ENCODE measurements at regions not wholly inside any gene's neighbourhood (a gene's known extent, or its start where the extent isn't known, plus 50 kb on each side); places are given as distances from the start of the nearest gene placed in this dataset.

DNA sequence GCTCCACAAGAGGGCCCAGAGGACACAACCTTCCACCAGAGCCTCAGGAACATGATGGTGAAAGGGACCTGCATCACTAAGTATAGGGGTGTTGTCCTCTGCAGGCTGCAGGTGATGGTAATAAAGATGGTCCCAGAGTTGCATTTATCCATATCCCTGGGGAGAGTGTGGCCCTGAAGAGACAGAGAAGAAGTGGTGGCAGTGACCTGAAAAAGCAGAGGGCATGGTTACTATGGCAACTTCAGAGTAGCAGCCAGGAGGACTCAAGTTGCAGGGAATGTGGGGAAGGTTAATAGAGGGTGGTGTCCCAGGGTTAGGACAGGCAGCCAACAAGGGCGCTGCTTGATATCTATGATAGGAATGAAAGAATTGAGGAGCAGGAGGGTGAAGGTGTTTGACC, 57.1 kb downstream of the HLA-A start:
- no peak for DNase-seq

DNA sequence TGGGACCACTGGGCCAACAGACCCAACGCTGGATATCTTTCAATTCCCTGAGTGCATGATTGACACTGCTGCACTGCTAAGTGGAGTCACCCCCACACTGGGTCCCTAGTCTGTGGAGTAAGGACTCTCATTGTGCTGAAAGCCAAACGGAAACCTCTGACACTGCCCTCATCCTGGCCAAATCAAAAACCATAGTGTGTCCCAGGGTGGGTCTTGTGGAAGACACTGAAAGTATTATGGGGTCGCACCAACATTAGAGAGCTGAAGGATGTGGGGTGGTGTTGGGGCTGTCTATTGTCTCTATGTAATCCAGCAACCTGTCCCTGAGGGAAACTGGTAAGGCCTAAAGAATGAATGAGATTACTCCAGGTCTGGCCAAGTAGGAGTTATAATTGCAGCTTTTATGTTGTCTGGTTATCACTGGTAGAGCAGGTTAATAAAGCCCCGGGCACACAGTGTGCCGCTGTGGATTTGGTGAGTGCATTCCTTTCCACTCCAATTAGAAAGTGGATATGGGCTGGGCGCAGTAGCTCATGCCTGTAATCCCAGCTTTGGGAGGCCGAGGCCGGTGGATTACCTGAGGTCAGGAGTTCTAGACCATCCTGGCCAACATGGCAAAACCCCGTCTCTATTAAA, 57.9 kb downstream of the HLA-A start:
- DNase-seq, result no peak

DNA sequence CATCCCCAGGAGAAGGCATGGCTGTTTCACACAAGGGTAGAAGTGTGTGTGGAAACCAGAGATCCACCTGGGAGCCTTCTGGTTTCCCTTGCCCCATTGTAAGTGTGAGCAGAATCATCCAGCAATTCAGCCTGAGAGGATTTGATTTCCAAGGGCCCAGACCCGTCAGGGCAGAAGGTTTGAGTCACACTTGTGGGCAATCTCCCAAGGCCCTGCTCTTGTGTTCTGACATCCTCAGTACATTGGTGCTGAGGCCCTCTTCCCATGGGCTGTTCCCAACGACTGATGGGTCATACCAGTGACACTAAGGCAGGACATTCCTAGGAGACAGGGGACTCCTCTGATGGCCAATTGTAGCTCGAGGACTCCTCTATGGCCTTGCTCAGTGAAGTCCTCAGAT, 58.2 kb upstream of the POLR1H start:
- no peak for DNase-seq

DNA sequence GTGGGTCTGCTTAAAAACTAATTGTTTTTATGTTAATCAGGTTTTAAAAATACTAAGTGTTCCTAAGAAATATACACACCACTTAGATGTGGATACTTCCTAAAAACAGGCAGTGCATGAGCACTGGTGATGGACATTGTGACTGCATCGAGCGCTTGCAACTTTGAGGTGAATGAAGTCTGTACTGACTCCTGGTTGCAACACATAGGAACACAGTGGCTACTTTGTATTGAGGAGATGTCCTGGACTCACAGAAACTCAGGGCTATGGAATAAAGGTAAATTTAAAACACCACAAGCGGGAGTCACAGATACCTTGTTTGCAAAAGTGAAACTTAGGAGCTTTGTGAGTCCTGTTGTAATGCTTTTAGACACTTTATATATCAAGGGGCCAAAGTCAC, 55.6 kb upstream of the POLR1H start:
- no peak for DNase-seq

DNA sequence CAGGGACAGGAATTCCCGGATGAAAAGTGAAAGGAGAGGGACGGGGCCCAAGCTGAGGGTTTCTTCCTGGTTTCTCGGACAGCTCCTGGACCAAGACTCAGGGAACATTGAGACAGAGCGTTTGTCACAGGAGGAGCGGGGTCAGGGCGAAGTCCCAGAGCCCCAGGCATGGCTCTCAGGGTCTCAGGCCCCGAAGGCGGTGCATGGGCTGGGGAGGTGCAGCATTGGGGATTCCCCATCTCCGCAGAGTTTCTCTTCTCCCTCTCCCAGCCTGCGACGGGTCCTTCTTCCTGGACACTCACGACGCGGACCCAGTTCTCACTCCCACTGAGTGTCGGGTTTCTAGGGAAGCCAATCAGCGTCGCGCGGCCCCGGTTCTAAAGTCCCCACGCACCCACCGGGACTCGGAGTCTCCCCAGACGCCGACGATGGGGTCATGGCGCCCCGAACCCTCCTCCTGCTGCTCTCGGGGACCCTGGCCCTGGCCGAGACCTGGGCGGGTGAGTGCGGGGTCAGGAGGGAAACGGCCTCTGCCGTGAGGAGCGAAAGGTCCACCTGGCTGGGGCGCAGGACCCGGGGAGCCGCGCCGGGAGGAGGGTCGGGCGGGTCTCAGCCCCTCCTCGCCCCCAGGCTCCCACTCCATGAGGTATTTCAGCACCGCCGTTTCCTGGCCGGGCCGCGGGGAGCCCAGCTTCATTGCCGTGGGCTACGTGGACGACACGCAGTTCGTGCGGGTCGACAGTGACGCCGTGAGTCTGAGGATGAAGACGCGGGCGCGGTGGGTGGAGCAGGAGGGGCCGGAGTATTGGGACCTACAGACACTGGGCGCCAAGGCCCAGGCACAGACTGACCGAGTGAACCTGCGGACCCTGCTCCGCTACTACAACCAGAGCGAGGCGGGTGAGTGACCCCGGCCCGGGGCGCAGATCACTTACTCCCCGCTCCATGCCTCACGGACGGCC, 54.6 kb upstream of the POLR1H start:
- peak; percentile 23 to 38 for DNase-seq

DNA sequence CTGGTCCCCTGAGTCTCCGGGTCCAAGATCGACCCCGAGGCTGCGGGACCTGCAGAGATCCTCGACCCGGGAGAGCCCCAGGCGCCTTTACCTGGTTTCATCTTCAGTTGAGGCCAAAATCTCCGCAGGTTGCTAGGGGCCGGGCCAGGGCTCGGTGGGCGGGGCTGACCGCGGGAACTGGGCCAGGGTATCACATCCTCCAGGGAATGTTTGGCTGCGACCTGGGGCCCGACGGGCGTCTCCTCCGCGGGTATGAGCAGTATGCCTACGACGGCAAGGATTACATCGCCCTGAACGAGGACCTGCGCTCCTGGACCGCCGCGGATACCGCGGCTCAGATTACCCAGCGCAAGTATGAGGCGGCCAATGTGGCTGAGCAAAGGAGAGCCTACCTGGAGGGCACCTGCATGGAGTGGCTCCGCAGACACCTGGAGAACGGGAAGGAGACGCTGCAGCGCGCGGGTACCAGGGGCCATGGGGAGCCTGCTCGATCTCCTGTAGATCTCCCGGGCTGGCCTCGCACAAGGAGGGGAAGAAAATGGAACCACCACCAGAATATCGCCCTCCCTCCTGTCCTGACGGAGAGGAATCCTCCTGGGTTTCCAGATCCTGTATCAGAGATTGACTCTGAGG, 53.8 kb upstream of the POLR1H start:
- DNase-seq, result no peak

DNA sequence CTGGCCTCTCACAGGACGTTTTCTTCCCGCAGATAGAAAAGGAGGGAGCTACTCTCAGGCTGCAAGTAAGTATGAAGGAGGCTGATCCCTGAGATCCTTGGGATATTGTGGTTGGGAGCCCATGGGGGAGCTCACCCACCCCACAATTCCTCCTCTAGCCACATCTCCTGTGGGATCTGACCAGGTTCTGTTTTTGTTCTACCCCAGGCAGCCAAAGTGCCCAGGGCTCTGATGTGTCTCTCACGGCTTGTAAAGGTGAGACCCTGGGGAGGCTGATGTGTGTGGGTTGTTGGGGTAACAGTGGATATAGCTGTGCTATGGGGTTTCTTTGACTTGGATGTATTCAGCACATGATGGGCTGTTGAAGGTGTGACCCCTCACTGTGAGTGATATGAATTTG, 52.0 kb upstream of the POLR1H start:
- no peak for DNase-seq

All from inflammatory macrophage treated with lipopolysaccharide for 1 hour (primary cell).